H1 (cell line): ENCODE measurements at regions not wholly inside any gene's neighbourhood (a gene's known extent, or its start where the extent isn't known, plus 50 kb on each side); places are given as distances from the start of the nearest gene placed in this dataset.

ENCODE experiments used
- CTCF ChIA-PET: fragments of 300-600 bp; sonication (Branson Sonifier 250); formaldehyde crosslinking; loops from one replicate; lab custom pipeline; 2021; ENCODE audit not compliant: partially characterized antibody; lab: Charles Lee
- POLR2A ChIA-PET: fragments of 300-600 bp; sonication (Branson Sonifier 250); formaldehyde crosslinking; loops from one replicate; lab custom pipeline; 2021; ENCODE audit warnings: inconsistent platforms; ENCODE audit not compliant: partially characterized antibody; lab: Charles Lee
- DNase-seq, 2 experiments: peaks; one replicate each; pipeline versions ENCODE4 v3.0.0 to v3.0.0-alpha.2; 2010 to 2022; ENCODE audit warnings: low spot score in 2 of 2, low read depth in 1 of 2, mixed read lengths in 1 of 2
- FAIRE-seq: peaks from 2 replicates; lab custom pipeline; 2011; peaks lifted over from hg19 to GRCh38; lab: Jason Lieb, UNC
- H2AFZ ChIP-seq: 2 replicates; pipeline ENCODE4 v1.8.1; 2012; ENCODE audit warnings: low read length, inconsistent platforms
- H2AK5ac ChIP-seq: 2 replicates; pipeline ENCODE4 v1.6.1; 2013; ENCODE audit warnings: low read depth, low read length
- H2BK120ac ChIP-seq: replicated peaks from 2 replicates; pipeline ENCODE3; 2013; ENCODE audit warnings: low read depth, low read length, inconsistent platforms
- H2BK12ac ChIP-seq: 2 replicates; pipeline ENCODE4 v1.6.1; 2013; ENCODE audit warnings: low read depth, low read length
- H2BK15ac ChIP-seq: 2 replicates; pipeline ENCODE4 v1.6.1; 2013; ENCODE audit warnings: low read length
- H2BK20ac ChIP-seq: 2 replicates; pipeline ENCODE4 v1.6.1; 2013; ENCODE audit warnings: low read length
- H2BK5ac ChIP-seq: 2 replicates; pipeline ENCODE4 v1.6.1; 2013; ENCODE audit warnings: low read depth, low read length
- H3K14ac ChIP-seq: 2 replicates; pipeline ENCODE4 v1.6.1; 2013; ENCODE audit warnings: inconsistent platforms; ENCODE audit not compliant: insufficient read length
- H3K18ac ChIP-seq: 2 replicates; pipeline ENCODE4 v1.6.1; 2013; ENCODE audit warnings: low read length; ENCODE audit errors: extremely low read depth
- H3K23ac ChIP-seq: 2 replicates; pipeline ENCODE4 v1.6.1; 2013; ENCODE audit warnings: inconsistent platforms; ENCODE audit not compliant: insufficient read length
- H3K23me2 ChIP-seq: 2 replicates; pipeline ENCODE4 v1.6.1; 2013; ENCODE audit warnings: low read depth, low read length
- H3K27ac ChIP-seq: 2 replicates; pipeline ENCODE4 v1.6.1; 2011; ENCODE audit warnings: low read depth, low read length, inconsistent platforms
- H3K27me3 ChIP-seq, 4 experiments: replicated peaks in 1 of 4; 1 replicate in 1 of 4; 2 replicates in 3 of 4; pipeline versions ENCODE4 v1.6.1 to v1.8.1; 2011 to 2013; ENCODE audit warnings: low read length in 3 of 4, mild to moderate bottlenecking in 3 of 4, inconsistent platforms in 2 of 4, mixed read lengths in 2 of 4, moderate library complexity in 1 of 4; ENCODE audit not compliant: control insufficient read depth in 3 of 4, insufficient read depth in 3 of 4; ENCODE audit errors: extremely low read depth in 1 of 4
- H3K36me3 ChIP-seq, 4 experiments: 2 replicates each; pipeline versions ENCODE4 v1.6.1 to v1.8.1; 2011 to 2013; ENCODE audit warnings: mild to moderate bottlenecking in 4 of 4, low read length in 3 of 4, moderate library complexity in 2 of 4, control low read depth in 1 of 4, inconsistent platforms in 1 of 4; ENCODE audit not compliant: insufficient read depth in 4 of 4, control insufficient read depth in 2 of 4
- H3K4ac ChIP-seq: replicated peaks from 2 replicates; pipeline ENCODE3; 2013; ENCODE audit warnings: low read length, low read depth, mixed read lengths, inconsistent platforms; ENCODE audit not compliant: insufficient read length
- H3K4me1 ChIP-seq, 4 experiments: replicated peaks in 1 of 4; 1 replicate in 1 of 4; 2 replicates in 3 of 4; pipeline versions ENCODE4 v1.6.1 to v1.8.1; 2011 to 2013; ENCODE audit warnings: low read length in 3 of 4, inconsistent platforms in 2 of 4, mixed read lengths in 1 of 4; ENCODE audit not compliant: insufficient read depth in 4 of 4, control insufficient read depth in 3 of 4
- H3K4me2 ChIP-seq, 2 experiments: 2 replicates each; pipeline versions ENCODE4 v1.6.1 to v1.8.1; 2011 to 2013; ENCODE audit warnings: low read depth in 2 of 2, low read length in 2 of 2, control low read depth in 1 of 2, inconsistent platforms in 1 of 2, mild to moderate bottlenecking in 1 of 2; ENCODE audit not compliant: insufficient read depth in 1 of 2
- H3K4me3 ChIP-seq, 4 experiments: fragments of 200-600, 300-600 bp in 1 of 4; sonication (generic), shearing (Covaris generic), sonication (Bioruptor Twin) in 1 of 4; 2 replicates each; pipeline versions ENCODE4 v1.5.1 to v1.8.1; 2011 to 2016; ENCODE audit warnings: low read length in 4 of 4, low read depth in 3 of 4, control low read depth in 2 of 4, inconsistent platforms in 2 of 4, mild to moderate bottlenecking in 2 of 4, mixed read lengths in 1 of 4, moderate library complexity in 1 of 4; ENCODE audit not compliant: insufficient read depth in 2 of 4; ENCODE audit errors: extremely low read depth in 1 of 4
- H3K56ac ChIP-seq: replicated peaks from 2 replicates; pipeline ENCODE3; 2013; ENCODE audit warnings: low read depth, mild to moderate bottlenecking, mixed read lengths, low read length, inconsistent platforms; ENCODE audit not compliant: insufficient read length
- H3K79me1 ChIP-seq: 2 replicates; pipeline ENCODE4 v1.6.1; 2013; ENCODE audit warnings: low read depth, low read length, control low read depth
- H3K79me2 ChIP-seq, 2 experiments: 2 replicates each; pipeline versions ENCODE4 v1.6.1 to v1.8.1; 2012 to 2013; ENCODE audit warnings: low read length in 2 of 2, mild to moderate bottlenecking in 2 of 2, inconsistent platforms in 1 of 2; ENCODE audit not compliant: insufficient read depth in 2 of 2, control insufficient read depth in 1 of 2
- H3K9ac ChIP-seq, 4 experiments: replicated peaks in 1 of 4; 1 replicate in 1 of 4; 2 replicates in 3 of 4; pipeline versions ENCODE4 v1.6.1 to v1.8.1; 2011 to 2013; ENCODE audit warnings: low read depth in 3 of 4, low read length in 3 of 4, control low read depth in 2 of 4, mild to moderate bottlenecking in 2 of 4, moderate library complexity in 2 of 4, inconsistent platforms in 1 of 4; ENCODE audit errors: extremely low read depth in 1 of 4
- H3K9me3 ChIP-seq, 2 experiments: 2 replicates each; pipeline versions ENCODE4 v1.6.1 to v1.8.1; 2012 to 2013; ENCODE audit warnings: mild to moderate bottlenecking in 2 of 2, moderate library complexity in 2 of 2, control low read depth in 1 of 2, inconsistent platforms in 1 of 2, low read depth in 1 of 2, low read length in 1 of 2, mixed read lengths in 1 of 2; ENCODE audit not compliant: insufficient read depth in 2 of 2
- H4K20me1 ChIP-seq, 2 experiments: replicated peaks in 1 of 2; 2 replicates each; pipeline versions ENCODE3 to v1.8.1; 2011 to 2013; ENCODE audit warnings: inconsistent platforms in 2 of 2, low read length in 2 of 2, mild to moderate bottlenecking in 1 of 2; ENCODE audit not compliant: insufficient read depth in 2 of 2, control insufficient read depth in 1 of 2
- H4K5ac ChIP-seq: 2 replicates; pipeline ENCODE4 v1.6.1; 2013; ENCODE audit warnings: low read length, low read depth, mixed read lengths, inconsistent platforms; ENCODE audit not compliant: insufficient read length
- H4K8ac ChIP-seq: 2 replicates; pipeline ENCODE4 v1.8.0; 2013; ENCODE audit warnings: mild to moderate bottlenecking, moderate library complexity, low read length, inconsistent platforms; ENCODE audit not compliant: insufficient read depth; ENCODE audit errors: extremely low read depth
- H4K91ac ChIP-seq: replicated peaks from 2 replicates; pipeline ENCODE3; 2013; ENCODE audit warnings: low read length, mixed read lengths, inconsistent platforms; ENCODE audit not compliant: insufficient read length
- BACH1 ChIP-seq: IDR thresholded peaks from 2 replicates; pipeline ENCODE4 v1.6.1; 2012; ENCODE audit warnings: low read length, improper control_type of control experiment
- CBX8 ChIP-seq: fragments of 300-800, 300-1000 bp; sonication (generic); IDR thresholded peaks from 2 replicates; pipeline ENCODE4 v1.7.1; 2016; ENCODE audit warnings: low read depth, low read length, borderline replicate concordance
- CHD1 ChIP-seq: IDR thresholded peaks from 2 replicates; pipeline ENCODE4 v1.6.1; 2012; ENCODE audit warnings: low read depth, low read length, improper control_type of control experiment
- CTBP2 ChIP-seq: IDR thresholded peaks from 2 replicates; pipeline ENCODE4 v1.7.0; 2011; ENCODE audit warnings: borderline replicate concordance, mild to moderate bottlenecking, moderate library complexity, mixed read lengths, low read length; ENCODE audit not compliant: insufficient read depth, insufficient read length
- EP300 ChIP-seq, 2 experiments: IDR thresholded peaks; 1 replicate in 1 of 2; 2 replicates in 1 of 2; pipeline ENCODE4 v1.6.1; 2011 to 2012; ENCODE audit warnings: low read depth in 2 of 2, low read length in 2 of 2, mild to moderate bottlenecking in 2 of 2, borderline replicate concordance in 1 of 2, inconsistent platforms in 1 of 2, moderate library complexity in 1 of 2
- GTF2F1 ChIP-seq: IDR thresholded peaks from 2 replicates; pipeline ENCODE4 v1.6.1; 2012; ENCODE audit warnings: low read depth, low read length, improper control_type of control experiment, borderline replicate concordance
- NRF1 ChIP-seq: IDR thresholded peaks from 2 replicates; pipeline ENCODE4 v1.6.1; 2011; ENCODE audit warnings: mild to moderate bottlenecking, low read depth, low read length, improper control_type of control experiment
- POLR2A ChIP-seq, 2 experiments: IDR thresholded peaks; 1 replicate in 1 of 2; 2 replicates in 1 of 2; pipeline ENCODE4 v1.6.1; 2011; ENCODE audit warnings: low read depth in 2 of 2, low read length in 2 of 2, mild to moderate bottlenecking in 2 of 2; ENCODE audit errors: control extremely low read depth in 1 of 2
- RNF2 ChIP-seq: fragments of 200-900, 300-1000 bp; sonication (generic); IDR thresholded peaks from 2 replicates; pipeline ENCODE4 v1.7.1; 2016; ENCODE audit warnings: borderline replicate concordance, low read depth, mild to moderate bottlenecking, antibody characterized with exemption, low read length; ENCODE audit not compliant: poor library complexity, severe bottlenecking; ENCODE audit errors: missing control alignments
- RXRA ChIP-seq: IDR thresholded peaks from 2 replicates; pipeline ENCODE4 v1.6.1; 2011; ENCODE audit warnings: low read depth, mild to moderate bottlenecking, low read length, moderate library complexity; ENCODE audit not compliant: insufficient read depth
- SUZ12 ChIP-seq: fragments of 200-600 bp; sonication (generic); IDR thresholded peaks from 2 replicates; pipeline ENCODE4 v1.6.1; 2012; ENCODE audit warnings: mild to moderate bottlenecking, inconsistent platforms, low read length, moderate library complexity, mixed read lengths
- WGBS, 2 experiments: shearing (Covaris generic) in 1 of 2; methylation state at CpG; one replicate each; pipeline versions ENCODE4 v1.1.6 to v1.1.7; 2013 to 2015; ENCODE audit warnings: low lambda C conversion rate in 2 of 2, mixed read lengths in 2 of 2, inconsistent platforms in 1 of 2, low coverage in 1 of 2, missing lambda C conversion rate in 1 of 2; ENCODE audit not compliant: insufficient replicate concordance in 2 of 2, insufficient coverage in 1 of 2, insufficient read length in 1 of 2; ENCODE audit errors: extremely low coverage in 1 of 2, missing lambda C conversion rate in 1 of 2; 5-methylcytosine and 5-hydroxymethylcytosine counted together
- TF ChIP-seq, protein P1 (sequence below), 3 experiments: IDR thresholded peaks; 1 replicate in 2 of 3; 2 replicates in 1 of 3; pipeline versions ENCODE4 v1.5.1 to v1.6.1; 2011; ENCODE audit warnings: low read length in 3 of 3, mild to moderate bottlenecking in 3 of 3, inconsistent platforms in 2 of 3, low read depth in 1 of 3, moderate library complexity in 1 of 3; ENCODE audit not compliant: insufficient read depth in 1 of 3; ENCODE audit errors: control extremely low read depth in 1 of 3

DNA sequence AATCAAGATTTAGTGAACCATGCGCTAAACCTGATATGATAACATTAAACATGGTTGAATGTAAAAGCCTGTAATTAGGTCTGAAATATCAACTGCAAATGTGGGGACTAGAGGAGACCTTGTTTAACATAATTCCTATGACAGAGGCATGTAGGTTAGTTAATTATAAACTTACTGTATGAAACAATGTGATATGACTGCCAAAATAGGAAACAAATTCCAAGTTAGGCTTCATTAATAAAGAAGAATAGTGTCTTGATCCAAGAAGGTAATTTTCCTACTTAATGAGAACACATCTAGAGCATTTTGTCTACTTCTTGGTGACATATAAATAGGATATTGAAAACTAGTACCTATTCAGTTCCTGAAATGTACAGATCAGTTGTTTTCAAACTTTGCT lies 136.2 kb upstream of the TARS1 start:
- Histone ChIP-seq H3K9ac (no peak overlapping the region), H3K14ac (no peak overlapping the region), H3K79me1 (no peaks in the 10 kb centered on the region), H2BK12ac (no peak overlapping the region), H2AK5ac (no peak overlapping the region), H3K4me1 (peaks cover 0 to under 1% (median 0%) of the 10 kb centered on the region in 4 experiments; a peak in 1 of 7 replicates), H3K4ac (no peak overlapping the region), H3K79me2 (no peaks in the 10 kb centered on the region), H3K56ac (no peak overlapping the region), H3K27ac (no peak overlapping the region), H3K27me3 (no peaks in the 10 kb centered on the region), H2BK5ac (no peak overlapping the region), H3K9me3 (no peaks in the 10 kb centered on the region), H2BK15ac (no peak overlapping the region), H4K91ac (no peak overlapping the region), H3K4me2 (no peak overlapping the region), H3K4me3 (no peak overlapping the region), H3K36me3 (no peaks in the 10 kb centered on the region), H3K18ac (no peak overlapping the region), H2AFZ (no peak overlapping the region), H2BK120ac (no peak overlapping the region), H4K20me1 (no peaks in the 10 kb centered on the region), H3K23me2 (no peaks in the 10 kb centered on the region), H2BK20ac (no peak overlapping the region), H3K23ac (no peak overlapping the region), H4K8ac (no peak overlapping the region), H4K5ac (no peak overlapping the region)
- DNase-seq (no peak), FAIRE-seq (no peak)
- ChIA-PET CTCF (interaction anchor here (0.6 kb wide), 1 partner anchor 352 kb away, joined by 3 read pairs; no protein-coding TSS in a partner anchor), POLR2A (no interaction called here)
- 96% methylated on average over 1 of the region's 1 CpG; no CpG with 5 or more reads in 1 of the 2 experiments for WGBS, 2 experiments
- TF ChIP-seq NRF1: no peak
- no peak for TF ChIP-seq POLR2A (IDR thresholded peaks at IDR 0.05; ENCODE audit: control extremely low read depth in 1 of 2, low read depth in 2 of 2, low read length in 2 of 2)
- TF ChIP-seq BACH1: no peak
- TF ChIP-seq RNF2: no peak
- TF ChIP-seq CBX8: no peak
- TF ChIP-seq RXRA: no peak
- TF ChIP-seq CHD1: no peak
- TF ChIP-seq GTF2F1: no peak
- TF ChIP-seq CTBP2: no peak
- TF ChIP-seq, protein P1, sequence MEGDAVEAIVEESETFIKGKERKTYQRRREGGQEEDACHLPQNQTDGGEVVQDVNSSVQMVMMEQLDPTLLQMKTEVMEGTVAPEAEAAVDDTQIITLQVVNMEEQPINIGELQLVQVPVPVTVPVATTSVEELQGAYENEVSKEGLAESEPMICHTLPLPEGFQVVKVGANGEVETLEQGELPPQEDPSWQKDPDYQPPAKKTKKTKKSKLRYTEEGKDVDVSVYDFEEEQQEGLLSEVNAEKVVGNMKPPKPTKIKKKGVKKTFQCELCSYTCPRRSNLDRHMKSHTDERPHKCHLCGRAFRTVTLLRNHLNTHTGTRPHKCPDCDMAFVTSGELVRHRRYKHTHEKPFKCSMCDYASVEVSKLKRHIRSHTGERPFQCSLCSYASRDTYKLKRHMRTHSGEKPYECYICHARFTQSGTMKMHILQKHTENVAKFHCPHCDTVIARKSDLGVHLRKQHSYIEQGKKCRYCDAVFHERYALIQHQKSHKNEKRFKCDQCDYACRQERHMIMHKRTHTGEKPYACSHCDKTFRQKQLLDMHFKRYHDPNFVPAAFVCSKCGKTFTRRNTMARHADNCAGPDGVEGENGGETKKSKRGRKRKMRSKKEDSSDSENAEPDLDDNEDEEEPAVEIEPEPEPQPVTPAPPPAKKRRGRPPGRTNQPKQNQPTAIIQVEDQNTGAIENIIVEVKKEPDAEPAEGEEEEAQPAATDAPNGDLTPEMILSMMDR (IDR thresholded peaks at IDR 0.05; ENCODE audit: control extremely low read depth in 1 of 3, insufficient read depth in 1 of 3, low read depth in 1 of 3, low read length in 3 of 3): no peak
- TF ChIP-seq SUZ12: no peak
- TF ChIP-seq EP300 (IDR thresholded peaks at IDR 0.05; ENCODE audit: borderline replicate concordance in 1 of 2, low read depth in 2 of 2, low read length in 2 of 2): no peak
